Esophagus squamous epithelium (tissue), 4 donors: ENCODE measurements at regions not wholly inside any gene's neighbourhood (a gene's known extent, or its start where the extent isn't known, plus 50 kb on each side); places are given as distances from the start of the nearest gene placed in this dataset.

Source experiments
- POLR2A ChIP-seq, 4 donors: fragments of 450-650 bp; IDR thresholded peaks; one replicate each; pipeline ENCODE4 v1.6.1; 2017; ENCODE audit warnings: antibody characterized with exemption in 4 of 4, mild to moderate bottlenecking in 4 of 4, moderate library complexity in 3 of 4
- TF ChIP-seq, protein P1 (sequence below), 6 experiments: fragments of 450-650 bp in 4 of 6; fragments of 200-600 bp in 2 of 6; sonication (generic) in 2 of 6; IDR thresholded peaks; one replicate each; pipeline ENCODE4 v1.5.1; 2016 to 2019; ENCODE audit warnings: antibody characterized with exemption in 6 of 6, mild to moderate bottlenecking in 4 of 6, moderate library complexity in 4 of 6

DNA sequence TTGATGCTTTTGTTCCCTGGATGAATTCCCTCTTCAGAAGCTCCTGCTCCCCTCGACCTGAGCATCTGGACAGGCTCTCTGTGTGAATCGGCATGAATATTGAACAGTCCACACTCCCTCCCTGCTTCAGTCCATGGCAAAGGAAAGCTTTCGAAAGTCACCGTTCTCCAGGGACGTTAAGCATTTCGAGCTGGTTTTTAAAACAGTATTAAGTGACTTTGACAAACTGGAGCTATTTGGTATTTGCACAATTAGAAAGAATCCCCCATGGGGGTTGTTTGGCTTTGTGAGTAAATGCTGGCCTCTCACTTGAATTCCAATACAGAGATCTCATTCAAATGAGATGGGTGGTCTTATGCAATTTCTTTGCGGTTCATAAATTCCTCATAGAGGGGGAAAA lies 85.3 kb upstream of the TIAM2 start:
- TF ChIP-seq, protein P1, sequence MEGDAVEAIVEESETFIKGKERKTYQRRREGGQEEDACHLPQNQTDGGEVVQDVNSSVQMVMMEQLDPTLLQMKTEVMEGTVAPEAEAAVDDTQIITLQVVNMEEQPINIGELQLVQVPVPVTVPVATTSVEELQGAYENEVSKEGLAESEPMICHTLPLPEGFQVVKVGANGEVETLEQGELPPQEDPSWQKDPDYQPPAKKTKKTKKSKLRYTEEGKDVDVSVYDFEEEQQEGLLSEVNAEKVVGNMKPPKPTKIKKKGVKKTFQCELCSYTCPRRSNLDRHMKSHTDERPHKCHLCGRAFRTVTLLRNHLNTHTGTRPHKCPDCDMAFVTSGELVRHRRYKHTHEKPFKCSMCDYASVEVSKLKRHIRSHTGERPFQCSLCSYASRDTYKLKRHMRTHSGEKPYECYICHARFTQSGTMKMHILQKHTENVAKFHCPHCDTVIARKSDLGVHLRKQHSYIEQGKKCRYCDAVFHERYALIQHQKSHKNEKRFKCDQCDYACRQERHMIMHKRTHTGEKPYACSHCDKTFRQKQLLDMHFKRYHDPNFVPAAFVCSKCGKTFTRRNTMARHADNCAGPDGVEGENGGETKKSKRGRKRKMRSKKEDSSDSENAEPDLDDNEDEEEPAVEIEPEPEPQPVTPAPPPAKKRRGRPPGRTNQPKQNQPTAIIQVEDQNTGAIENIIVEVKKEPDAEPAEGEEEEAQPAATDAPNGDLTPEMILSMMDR (IDR thresholded peaks at IDR 0.05), result no peak
- no peak for TF ChIP-seq POLR2A (IDR thresholded peaks at IDR 0.05)
